Gastrocnemius medialis (tissue), 4 donors: ENCODE measurements at regions not wholly inside any gene's neighbourhood (a gene's known extent, or its start where the extent isn't known, plus 50 kb on each side); places are given as distances from the start of the nearest gene placed in this dataset.

Experiments used
- ATAC-seq, 2 donors: fragments of 150-250 bp; one replicate each; pipeline ENCODE4 v1.9.1; 2016
- DNase-seq, 2 donors: peaks; one replicate each; pipeline ENCODE4 v3.0.0-alpha.2; 2019
- H3K27ac ChIP-seq, 4 donors: fragments of 200-600 bp; sonication (generic); 1 replicate in 1 of 4; 2 replicates in 3 of 4; pipeline ENCODE4 v1.5.1; 2016 to 2018; ENCODE audit warnings: mild to moderate bottlenecking in 2 of 4, moderate library complexity in 1 of 4
- H3K27me3 ChIP-seq, 3 donors: fragments of 200-600 bp; sonication (generic) in 2 of 3; 1 replicate in 1 of 3; 2 replicates in 2 of 3; pipeline versions ENCODE4 v1.5.1 to v1.6.0; 2016 to 2019; ENCODE audit warnings: mild to moderate bottlenecking in 1 of 3, moderate library complexity in 1 of 3
- H3K36me3 ChIP-seq, 2 donors: fragments of 200-600 bp; sonication (generic) in 1 of 2; one replicate each; pipeline ENCODE4 v1.5.1; 2017 to 2018
- H3K4me1 ChIP-seq, 2 donors: fragments of 200-600 bp; sonication (generic) in 1 of 2; one replicate each; pipeline ENCODE4 v1.5.1; 2016 to 2017; ENCODE audit warnings: mild to moderate bottlenecking in 2 of 2
- H3K4me3 ChIP-seq, 4 donors: fragments of 200-600 bp; sonication (generic) in 3 of 4; 1 replicate in 1 of 4; 2 replicates in 3 of 4; pipeline ENCODE4 v1.5.1; 2016 to 2019; ENCODE audit warnings: mild to moderate bottlenecking in 2 of 4
- H3K9me3 ChIP-seq, 3 donors: fragments of 200-600 bp; sonication (generic) in 2 of 3; 1 replicate in 1 of 3; 2 replicates in 2 of 3; pipeline ENCODE4 v1.5.1; 2016 to 2019
- CTCF ChIP-seq, 5 experiments: fragments of 450-650 bp in 3 of 5; fragments of 200-600 bp in 2 of 5; sonication (generic) in 2 of 5; IDR thresholded peaks in 4 of 5; conservative IDR thresholded peaks in 1 of 5; 1 replicate in 4 of 5; 2 replicates in 1 of 5; pipeline ENCODE4 v1.5.1; 2016 to 2019; ENCODE audit warnings: antibody characterized with exemption in 5 of 5, mild to moderate bottlenecking in 3 of 5, moderate library complexity in 3 of 5
- POLR2A ChIP-seq, 2 donors: fragments of 450-650 bp; IDR thresholded peaks; one replicate each; pipeline ENCODE4 v1.6.1; 2017; ENCODE audit warnings: antibody characterized with exemption in 2 of 2, mild to moderate bottlenecking in 2 of 2, moderate library complexity in 2 of 2
- in situ Hi-C, 4 donors: fragments of 200-750 bp; cut with MboI; loops; one replicate each; pipeline versions ENCODE4 v1.15.0 to v1.8.0; 2017; ENCODE audit warnings: low sequenced_read_pairs in 4 of 4
- intact Hi-C: fragments of 100-400 bp; cut with DNase I; formaldehyde crosslinking; loops from one replicate; pipeline ENCODE4 v1.15.1; 2023; ENCODE audit warnings: low total_unique reads

GRCh38 chr20:48049641-48050040 is 264.4 kb upstream of the SULF2 start:
- Histone ChIP-seq H3K27me3 (no peaks in the 10 kb centered on the region), H3K9me3 (no peaks in the 10 kb centered on the region), H3K4me3 (no peak overlapping the region), H3K27ac (no peak overlapping the region), H3K36me3 (no peaks in the 10 kb centered on the region), H3K4me1 (no peaks in the 10 kb centered on the region)
- ATAC-seq (no peak), DNase-seq (no peak)
- intact Hi-C loops: no loop called here
- TF ChIP-seq CTCF (IDR thresholded peaks at IDR 0.05 in 4 of 5, conservative IDR thresholded peaks at IDR 0.05 in 1 of 5) (no peak), POLR2A (IDR thresholded peaks at IDR 0.05) (no peak)
- in situ Hi-C loops: no loop called here

- intact Hi-C loops: no loop called here
- H3K9me3 ChIP-seq: no peaks in the 10 kb centered on the region
These were observed 263.9 kb upstream of the SULF2 start for GRCh38 chr20:48049171-48049570.

GRCh38 chr20:48047447-48047846 is 262.2 kb upstream of the SULF2 start:
- intact Hi-C loops (no loop called here), in situ Hi-C loops (no loop called here)
- H3K9me3 ChIP-seq: no peaks in the 10 kb centered on the region
- H3K27ac ChIP-seq: no peak overlapping the region
- TF ChIP-seq POLR2A (IDR thresholded peaks at IDR 0.05) (no peak), CTCF (IDR thresholded peaks at IDR 0.05 in 4 of 5, conservative IDR thresholded peaks at IDR 0.05 in 1 of 5) (no peak)
- ATAC-seq (no peak), DNase-seq (no peak)
- no peaks in the 10 kb centered on the region for H3K36me3 ChIP-seq
- no peak overlapping the region for H3K4me3 ChIP-seq
- no peaks in the 10 kb centered on the region for H3K4me1 ChIP-seq
- H3K27me3 ChIP-seq: no peaks in the 10 kb centered on the region

More at GRCh38 chr20:48049171-48049570, 263.9 kb upstream of the SULF2 start:
- Histone ChIP-seq H3K36me3 (no peaks in the 10 kb centered on the region), H3K4me1 (no peaks in the 10 kb centered on the region), H3K4me3 (no peak overlapping the region), H3K27me3 (no peaks in the 10 kb centered on the region), H3K27ac (no peak overlapping the region)
- DNase-seq: no peak
- TF ChIP-seq POLR2A (IDR thresholded peaks at IDR 0.05) (no peak), CTCF (IDR thresholded peaks at IDR 0.05 in 4 of 5, conservative IDR thresholded peaks at IDR 0.05 in 1 of 5) (no peak)
- ATAC-seq: no peak
- in situ Hi-C loops: no loop called here

GRCh38 chr20:48042628-48043027 is 257.3 kb upstream of the SULF2 start:
- in situ Hi-C loops (no loop called here), intact Hi-C loops (no loop called here)
- ATAC-seq: no peak
- Histone ChIP-seq H3K27ac (no peak overlapping the region), H3K27me3 (no peaks in the 10 kb centered on the region), H3K4me1 (no peaks in the 10 kb centered on the region), H3K4me3 (no peak overlapping the region), H3K36me3 (no peaks in the 10 kb centered on the region), H3K9me3 (no peaks in the 10 kb centered on the region)
- DNase-seq: no peak
- TF ChIP-seq CTCF (IDR thresholded peaks at IDR 0.05 in 4 of 5, conservative IDR thresholded peaks at IDR 0.05 in 1 of 5) (no peak), POLR2A (IDR thresholded peaks at IDR 0.05) (no peak)

GRCh38 chr20:48041078-48041780 is 255.9 kb upstream of the SULF2 start:
- in situ Hi-C loops: no loop called here
- Histone ChIP-seq H3K27me3 (no peaks in the 10 kb centered on the region), H3K27ac (no peak overlapping the region), H3K9me3 (no peaks in the 10 kb centered on the region), H3K36me3 (no peaks in the 10 kb centered on the region), H3K4me3 (no peak overlapping the region), H3K4me1 (no peaks in the 10 kb centered on the region)
- intact Hi-C loops: no loop called here
- ATAC-seq: no peak
- DNase-seq: no peak
- TF ChIP-seq CTCF (IDR thresholded peaks at IDR 0.05 in 4 of 5, conservative IDR thresholded peaks at IDR 0.05 in 1 of 5) (no peak), POLR2A (IDR thresholded peaks at IDR 0.05) (no peak)
